ENCODE measurements at regions not wholly inside any gene's neighbourhood (a gene's known extent, or its start where the extent isn't known, plus 50 kb on each side); places are given as distances from the start of the nearest gene placed in this dataset.

- DNase-seq, result no peak
These were observed 55.0 kb upstream of the RASGEF1B start for GRCh38 chr4:81526706-81527105.

GRCh38 chr4:81523672-81524327 lies 52.1 kb upstream of the RASGEF1B start:
- no peak for DNase-seq

GRCh38 chr4:81522711-81523110 lies 51.0 kb upstream of the RASGEF1B start:
- no peak for DNase-seq

GRCh38 chr4:81521708-81522107 lies 50.0 kb upstream of the RASGEF1B start:
- no peak for DNase-seq
